PC-9 (cell line): ENCODE measurements at regions not wholly inside any gene's neighbourhood (a gene's known extent, or its start where the extent isn't known, plus 50 kb on each side); places are given as distances from the start of the nearest gene placed in this dataset.

Source experiments
- BruUV-seq: library from RNA; stranded (reverse); fragments of 400-500 nt; replicated peaks from 2 replicates; lab custom pipeline; 2021; lab: Mats Ljungman, UMichigan
- CTCF ChIA-PET: fragments of 300-600 bp; sonication (Branson Sonifier 250); formaldehyde crosslinking; loops from one replicate; lab custom pipeline; 2022; ENCODE audit warnings: antibody characterized with exemption; lab: Charles Lee
- POLR2A ChIA-PET: fragments of 300-600 bp; sonication (Branson Sonifier 250); formaldehyde crosslinking; loops from one replicate; lab custom pipeline; 2022; ENCODE audit warnings: antibody characterized with exemption; ENCODE audit not compliant: unreplicated experiment; lab: Charles Lee
- DNase-seq, 2 experiments: peaks; one replicate each; pipeline versions ENCODE4 v3.0.0 to v3.0.0-alpha.2; 2015 to 2022; ENCODE audit warnings: mixed read lengths in 1 of 2
- H2AFZ ChIP-seq: fragments of 200-600 bp; sonication (generic); 2 replicates; pipeline ENCODE4 v1.8.1; 2017; ENCODE audit warnings: antibody characterized with exemption
- H3F3A ChIP-seq: fragments of 200-600 bp; sonication (generic); 2 replicates; pipeline ENCODE4 v1.8.1; 2017; ENCODE audit warnings: antibody characterized with exemption, mild to moderate bottlenecking, low read depth; ENCODE audit not compliant: insufficient read depth
- H3K27ac ChIP-seq: fragments of 200-600 bp; sonication (generic); 2 replicates; pipeline ENCODE4 v1.6.1; 2016; ENCODE audit warnings: mixed run types
- H3K27me3 ChIP-seq: fragments of 200-600 bp; sonication (generic); 2 replicates; pipeline ENCODE4 v1.6.1; 2016; ENCODE audit warnings: low read depth, mixed run types; ENCODE audit not compliant: insufficient read depth
- H3K36me3 ChIP-seq: fragments of 200-600 bp; sonication (generic); 2 replicates; pipeline ENCODE4 v1.6.1; 2016; ENCODE audit warnings: low read depth, mixed run types
- H3K4me1 ChIP-seq: fragments of 200-600 bp; sonication (generic); replicated peaks from 2 replicates; pipeline ENCODE4 v1.6.1; 2016; ENCODE audit warnings: mixed run types; ENCODE audit not compliant: insufficient read depth
- H3K4me2 ChIP-seq: fragments of 200-600 bp; sonication (generic); 2 replicates; pipeline ENCODE4 v1.6.1; 2017; ENCODE audit warnings: mixed run types
- H3K4me3 ChIP-seq: fragments of 200-600 bp; sonication (generic); 2 replicates; pipeline ENCODE4 v1.6.1; 2016; ENCODE audit warnings: mixed run types
- H3K79me2 ChIP-seq: fragments of 200-600 bp; sonication (generic); 2 replicates; pipeline ENCODE4 v1.6.1; 2017; ENCODE audit warnings: low read depth, mixed run types
- H3K9me2 ChIP-seq: fragments of 200-600 bp; sonication (generic); 2 replicates; pipeline ENCODE4 v1.8.1; 2017; ENCODE audit warnings: mild to moderate bottlenecking; ENCODE audit not compliant: insufficient read depth
- H3K9me3 ChIP-seq: fragments of 200-600 bp; sonication (generic); 2 replicates; pipeline ENCODE4 v1.8.1; 2016; ENCODE audit warnings: low read depth; ENCODE audit not compliant: insufficient read depth
- H4K20me1 ChIP-seq: fragments of 200-600 bp; sonication (generic); 2 replicates; pipeline ENCODE4 v1.8.1; 2017; ENCODE audit not compliant: insufficient read depth
- EZH2 ChIP-seq: fragments of 200-600 bp; sonication (generic); IDR thresholded peaks from 2 replicates; pipeline ENCODE4 v1.8.0; 2017; ENCODE audit warnings: antibody characterized with exemption, low read depth
- intact Hi-C: fragments of 100-400 bp; cut with micrococcal nuclease; formaldehyde crosslinking; loops from one replicate; pipeline ENCODE4 v1.10.0; 2022; ENCODE audit not compliant: unreplicated experiment
- TF ChIP-seq, protein P1 (sequence below): fragments of 200-600 bp; sonication (generic); conservative IDR thresholded peaks from 2 replicates; pipeline ENCODE4 v1.6.1; 2017; ENCODE audit warnings: mixed run types, antibody characterized with exemption, mild to moderate bottlenecking, moderate library complexity

DNA sequence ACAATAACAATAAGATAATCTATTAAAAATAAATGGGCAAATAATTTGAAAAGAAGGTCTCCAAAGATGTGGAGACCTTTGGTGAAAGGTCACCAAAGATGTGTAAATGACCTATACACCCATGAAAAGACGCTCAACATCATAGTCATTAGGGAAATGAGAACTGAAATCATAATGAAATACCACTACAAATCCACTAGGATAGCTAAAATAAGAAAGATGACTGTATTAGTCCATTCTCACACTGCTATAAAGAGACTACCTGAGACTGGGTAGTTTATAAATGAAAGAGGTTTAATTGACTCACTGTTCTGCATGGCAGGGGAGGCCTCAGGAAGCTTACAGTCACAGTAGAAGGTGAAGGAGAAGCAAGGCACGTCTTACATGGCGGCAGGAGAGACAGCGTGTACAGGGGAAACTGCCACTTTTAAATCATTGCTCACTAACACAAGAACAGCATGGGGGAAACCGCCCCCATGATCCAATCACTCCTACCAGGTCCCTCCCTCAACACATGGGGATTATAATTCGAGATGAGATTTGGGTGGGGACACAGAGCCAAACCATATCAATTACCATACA, 339.6 kb downstream of the ENC1 start:
- CTCF ChIA-PET = no interaction called here
- Histone ChIP-seq H3K9me2 (no peaks in the 10 kb centered on the region), H3K4me1 (no peaks in the 10 kb centered on the region), H3K9me3 (peaks cover 3% of the 10 kb centered on the region; the same call in 1 of the 2 replicates), H2AFZ (no peak overlapping the region), H3K4me3 (no peak overlapping the region), H3K4me2 (no peak overlapping the region), H3K36me3 (no peaks in the 10 kb centered on the region), H4K20me1 (no peaks in the 10 kb centered on the region), H3F3A (no peaks in the 10 kb centered on the region), H3K27me3 (no peaks in the 10 kb centered on the region), H3K27ac (no peak overlapping the region), H3K79me2 (no peaks in the 10 kb centered on the region)
- intact Hi-C loops = no loop called here
- TF ChIP-seq EZH2 = no peak
- TF ChIP-seq, protein P1, sequence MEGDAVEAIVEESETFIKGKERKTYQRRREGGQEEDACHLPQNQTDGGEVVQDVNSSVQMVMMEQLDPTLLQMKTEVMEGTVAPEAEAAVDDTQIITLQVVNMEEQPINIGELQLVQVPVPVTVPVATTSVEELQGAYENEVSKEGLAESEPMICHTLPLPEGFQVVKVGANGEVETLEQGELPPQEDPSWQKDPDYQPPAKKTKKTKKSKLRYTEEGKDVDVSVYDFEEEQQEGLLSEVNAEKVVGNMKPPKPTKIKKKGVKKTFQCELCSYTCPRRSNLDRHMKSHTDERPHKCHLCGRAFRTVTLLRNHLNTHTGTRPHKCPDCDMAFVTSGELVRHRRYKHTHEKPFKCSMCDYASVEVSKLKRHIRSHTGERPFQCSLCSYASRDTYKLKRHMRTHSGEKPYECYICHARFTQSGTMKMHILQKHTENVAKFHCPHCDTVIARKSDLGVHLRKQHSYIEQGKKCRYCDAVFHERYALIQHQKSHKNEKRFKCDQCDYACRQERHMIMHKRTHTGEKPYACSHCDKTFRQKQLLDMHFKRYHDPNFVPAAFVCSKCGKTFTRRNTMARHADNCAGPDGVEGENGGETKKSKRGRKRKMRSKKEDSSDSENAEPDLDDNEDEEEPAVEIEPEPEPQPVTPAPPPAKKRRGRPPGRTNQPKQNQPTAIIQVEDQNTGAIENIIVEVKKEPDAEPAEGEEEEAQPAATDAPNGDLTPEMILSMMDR = no peak
- BruUV-seq = no TSS peak
- DNase-seq = no peak
- POLR2A ChIA-PET = no interaction called here

DNA sequence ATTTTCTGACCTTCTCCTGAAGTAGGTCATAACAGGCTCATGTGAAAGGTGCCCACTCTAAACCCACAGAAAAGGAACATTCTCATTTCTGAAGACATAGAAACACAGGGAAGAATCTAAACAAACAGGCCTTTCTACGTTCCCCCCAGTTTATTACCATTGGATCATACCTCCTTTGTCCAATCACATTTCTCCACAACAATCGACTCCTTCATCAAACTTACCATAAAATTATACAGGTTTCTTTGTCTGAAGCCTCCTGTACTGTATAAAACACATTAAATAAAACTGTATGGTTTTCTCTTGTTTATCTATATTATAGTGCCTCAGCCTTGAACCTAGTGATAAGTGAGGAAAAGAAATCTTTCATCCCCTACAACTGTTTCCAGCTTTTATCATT, 340.7 kb downstream of the ENC1 start:
- CTCF ChIA-PET = no interaction called here

DNA sequence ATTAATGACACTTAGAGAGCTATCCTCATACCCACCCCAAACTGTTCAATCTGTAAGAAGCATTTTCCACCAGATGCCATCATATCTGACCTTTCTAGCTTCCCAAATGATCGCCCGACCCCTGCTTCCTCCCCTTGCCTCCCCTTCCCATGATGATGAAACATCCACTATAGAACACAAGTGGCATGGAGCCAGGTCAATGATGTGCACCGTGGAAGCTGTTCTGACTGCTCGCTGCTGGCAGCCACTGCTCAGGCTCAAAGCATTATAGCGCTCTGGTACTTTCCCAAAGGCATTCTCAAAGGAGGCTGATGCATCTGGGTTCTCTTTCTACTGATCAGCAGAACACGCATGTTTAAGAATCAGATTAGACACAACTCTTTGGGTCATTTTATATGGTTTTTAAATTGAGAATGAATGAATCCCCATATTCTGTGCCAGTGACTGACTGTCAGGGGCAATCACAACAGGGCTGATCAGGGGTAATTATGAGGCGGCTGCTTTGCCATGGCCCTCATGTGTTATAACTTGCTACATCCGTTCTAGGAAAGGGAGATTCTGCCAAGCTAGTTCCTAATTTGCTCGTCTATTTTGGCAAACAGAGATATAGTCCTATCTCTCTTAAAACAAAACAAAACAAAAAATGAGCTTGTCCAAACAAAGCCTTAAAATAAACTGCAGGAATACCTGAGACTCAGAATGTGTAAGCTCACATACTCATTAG, 343.7 kb downstream of the ENC1 start:
- intact Hi-C loops = no loop called here
- no TSS peak for BruUV-seq
- CTCF ChIA-PET = no interaction called here
- Histone ChIP-seq H2AFZ (no peak overlapping the region), H3K27me3 (no peaks in the 10 kb centered on the region), H3K36me3 (no peaks in the 10 kb centered on the region), H3K9me2 (no peaks in the 10 kb centered on the region), H3K9me3 (0 out of 2 replicates have a peak, but pooled peaks cover 3% of the 10 kb centered on the region), H4K20me1 (no peaks in the 10 kb centered on the region), H3K27ac (no peak overlapping the region), H3K4me3 (no peak overlapping the region), H3K4me1 (no peaks in the 10 kb centered on the region), H3F3A (no peaks in the 10 kb centered on the region), H3K79me2 (no peaks in the 10 kb centered on the region), H3K4me2 (no peak overlapping the region)
- TF ChIP-seq EZH2 = no peak
- TF ChIP-seq, protein P1 = no peak
- DNase-seq = no peak
- POLR2A ChIA-PET = interaction anchor here (0.5 kb wide), 1 partner anchor 88 kb away, joined by 3 read pairs; no protein-coding TSS in a partner anchor

More for the DNA sequence above, 340.7 kb downstream of the ENC1 start:
- BruUV-seq = no TSS peak
- POLR2A ChIA-PET = no interaction called here
- Histone ChIP-seq H3K79me2 (no peaks in the 10 kb centered on the region), H3K9me3 (0 out of 2 replicates have a peak, but pooled peaks cover 3% of the 10 kb centered on the region), H3F3A (no peaks in the 10 kb centered on the region), H3K4me3 (no peak overlapping the region), H3K27me3 (no peaks in the 10 kb centered on the region), H3K27ac (no peak overlapping the region), H4K20me1 (no peaks in the 10 kb centered on the region), H3K4me1 (no peaks in the 10 kb centered on the region), H3K4me2 (no peak overlapping the region), H2AFZ (no peak overlapping the region; the same call in 1 of the 2 replicates), H3K36me3 (no peaks in the 10 kb centered on the region), H3K9me2 (no peaks in the 10 kb centered on the region)
- no peak for DNase-seq
- TF ChIP-seq EZH2 = no peak
- TF ChIP-seq, protein P1 = no peak
- intact Hi-C loops = no loop called here
